Hippocampal formation (tissue), 2 donors: ENCODE measurements at regions not wholly inside any gene's neighbourhood (a gene's known extent, or its start where the extent isn't known, plus 50 kb on each side); places are given as distances from the start of the nearest gene placed in this dataset.
A peak's percentile ranks its signal among the peaks of the same experiment; 100 is the strongest.

Experiments
- DNase-seq, 2 donors: peaks; one replicate each; lab custom pipeline; 2025; lab: John Stamatoyannopoulos, UW

DNA sequence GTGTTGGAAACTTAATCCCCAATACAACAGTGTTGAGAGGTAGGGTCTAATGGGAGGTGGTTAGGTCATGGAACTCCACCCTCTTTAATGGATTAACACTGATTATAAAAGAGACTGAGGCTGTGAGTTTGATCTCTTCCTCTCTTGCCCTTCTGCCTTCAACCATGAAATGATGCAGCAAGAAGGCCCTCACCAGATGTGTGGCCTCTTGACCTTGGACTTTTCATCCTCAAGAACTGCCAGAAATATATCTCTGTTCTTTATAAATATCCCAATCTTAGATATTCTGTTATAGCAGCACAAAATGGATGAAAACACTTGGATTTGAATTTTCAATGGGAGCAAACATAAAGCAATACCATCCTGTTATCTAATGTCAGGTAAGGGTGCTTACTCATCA is 67.6 kb downstream of the NMUR2 start:
- DNase-seq = no peak

DNA sequence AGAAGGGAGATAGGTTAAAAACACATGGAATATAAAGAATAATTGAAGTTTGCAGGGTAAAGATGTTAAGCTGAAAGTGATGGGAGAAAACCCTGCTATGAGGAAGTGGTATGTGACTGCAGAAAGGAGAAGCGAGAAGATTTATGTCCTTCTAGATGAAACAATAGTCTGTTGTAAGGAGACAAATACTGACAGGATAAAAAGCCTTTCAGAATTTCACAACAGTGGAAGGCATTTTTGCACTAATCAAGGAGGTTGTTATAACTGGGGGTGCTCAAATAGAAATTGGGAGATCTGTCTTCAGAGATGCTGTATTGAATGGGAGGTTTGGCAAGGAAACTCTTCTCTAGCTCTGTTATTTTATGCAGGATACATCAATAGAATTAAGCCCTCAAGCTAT is 69.6 kb downstream of the NMUR2 start:
- DNase-seq = no peak

DNA sequence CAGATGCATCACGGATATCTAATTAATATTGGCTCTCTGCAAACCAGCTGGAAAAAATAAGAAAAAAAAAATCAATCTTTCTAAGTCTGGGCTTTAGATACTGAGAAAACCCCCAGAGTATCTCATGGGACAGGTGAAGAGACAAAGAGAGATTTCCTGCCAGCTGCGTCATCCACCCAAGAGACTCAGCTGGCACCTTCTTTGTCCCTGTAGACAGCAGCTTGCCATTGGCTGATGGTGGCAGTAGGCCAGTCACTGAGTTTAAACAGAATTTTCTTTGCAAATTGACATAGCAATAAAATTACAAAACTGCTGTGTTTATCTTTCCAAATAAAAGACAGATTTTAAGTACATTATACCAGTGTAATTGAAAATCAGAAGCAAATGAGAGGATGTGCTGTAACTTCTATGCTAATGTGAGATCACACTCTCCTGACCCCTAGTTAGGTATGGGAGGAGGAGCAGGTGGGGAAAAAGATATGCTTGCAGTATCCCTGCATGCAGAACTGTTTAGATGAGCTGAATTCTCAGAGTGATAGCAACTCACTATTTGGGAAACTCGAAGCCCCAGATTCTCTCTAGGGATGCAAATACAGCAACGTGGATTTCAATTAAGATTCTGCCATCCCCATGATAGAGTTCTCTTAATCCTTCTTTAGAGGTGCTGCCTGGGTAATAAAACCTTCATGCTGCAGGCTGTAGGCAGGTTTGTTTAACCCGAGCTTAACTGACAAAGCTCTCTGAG is 72.2 kb downstream of the NMUR2 start:
- DNase-seq = no peak

DNA sequence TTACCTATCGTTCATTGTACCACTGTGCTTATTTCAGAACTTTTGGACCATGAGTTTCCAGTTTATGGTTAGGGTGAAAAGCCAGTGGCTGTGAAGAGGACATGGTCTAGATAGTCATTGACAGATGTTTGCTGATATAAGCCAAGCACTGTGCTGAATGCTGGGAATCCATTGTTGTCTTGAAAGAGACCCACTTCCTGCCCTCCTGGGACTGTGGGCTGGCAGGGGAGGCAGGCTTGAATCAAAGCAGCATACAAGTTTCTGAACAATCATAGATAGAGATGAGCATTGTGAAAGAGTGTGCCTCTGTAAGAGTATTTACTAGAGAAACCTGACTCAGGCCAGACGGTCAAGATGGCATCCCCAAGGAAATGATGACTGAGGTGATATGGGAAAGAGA is 73.4 kb downstream of the NMUR2 start:
- no peak for DNase-seq

DNA sequence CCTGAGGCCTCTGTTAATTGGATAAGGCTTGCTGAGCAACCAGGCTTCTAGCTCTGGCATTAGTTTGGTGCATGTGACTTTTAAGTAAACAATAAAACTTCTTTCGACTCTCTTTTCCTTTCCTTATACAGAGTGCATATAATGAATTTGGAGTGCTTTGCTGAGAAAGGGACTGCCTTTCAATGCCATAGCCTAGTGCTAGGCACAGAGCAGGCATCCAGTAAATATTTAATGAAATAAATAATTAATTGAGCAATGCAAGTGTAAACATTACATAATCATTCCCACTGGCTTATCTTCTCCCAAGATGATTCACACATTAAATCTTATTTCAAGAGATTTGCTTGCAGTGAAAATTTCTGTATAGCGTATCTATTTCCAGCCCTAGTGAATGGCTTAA is 74.1 kb downstream of the NMUR2 start:
- no peak for DNase-seq

DNA sequence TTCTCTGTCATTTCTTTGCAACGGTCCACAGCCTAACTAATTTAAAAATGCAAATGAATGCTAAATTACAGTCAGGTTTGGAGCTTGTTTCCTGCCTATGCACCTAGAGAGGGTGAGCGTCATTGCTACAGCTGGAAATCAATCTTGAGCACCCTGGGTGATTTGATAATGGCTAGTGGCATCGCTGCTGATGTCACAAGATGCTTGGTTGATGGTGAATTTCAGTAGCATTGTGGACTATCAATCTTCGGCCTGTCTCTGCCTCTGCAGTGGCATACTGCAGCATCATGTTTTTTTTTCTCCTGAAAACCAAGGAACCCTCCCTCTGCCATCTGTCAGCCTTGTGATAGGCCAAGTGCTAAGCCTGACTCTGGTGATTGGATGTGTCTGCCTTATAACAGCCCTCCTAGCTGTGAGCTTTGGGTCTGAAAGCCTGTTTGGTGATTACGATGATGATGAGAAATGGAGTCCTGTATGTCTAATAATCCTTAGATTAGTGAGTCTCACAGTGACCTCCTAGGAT is 75.3 kb downstream of the NMUR2 start:
- no peak for DNase-seq

DNA sequence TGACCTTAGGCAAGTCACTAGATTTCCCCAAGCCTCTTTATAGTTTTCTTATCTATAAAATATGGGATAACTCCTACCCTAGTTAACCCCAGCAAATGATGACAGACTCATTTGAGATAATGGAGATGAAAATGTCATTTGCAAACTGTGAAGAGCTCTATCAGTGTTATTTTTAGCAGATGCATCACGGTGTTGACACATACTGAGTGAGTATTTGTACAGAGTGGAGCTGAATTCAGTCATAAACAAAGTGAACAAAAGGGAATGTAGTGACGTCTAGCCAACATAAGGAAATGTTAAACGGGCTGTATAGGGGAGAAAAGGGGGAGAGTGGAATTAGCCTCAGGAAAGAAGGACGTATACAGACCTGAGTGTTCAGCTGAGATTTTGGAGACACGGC is 75.9 kb downstream of the NMUR2 start:
- DNase-seq = no peak

DNA sequence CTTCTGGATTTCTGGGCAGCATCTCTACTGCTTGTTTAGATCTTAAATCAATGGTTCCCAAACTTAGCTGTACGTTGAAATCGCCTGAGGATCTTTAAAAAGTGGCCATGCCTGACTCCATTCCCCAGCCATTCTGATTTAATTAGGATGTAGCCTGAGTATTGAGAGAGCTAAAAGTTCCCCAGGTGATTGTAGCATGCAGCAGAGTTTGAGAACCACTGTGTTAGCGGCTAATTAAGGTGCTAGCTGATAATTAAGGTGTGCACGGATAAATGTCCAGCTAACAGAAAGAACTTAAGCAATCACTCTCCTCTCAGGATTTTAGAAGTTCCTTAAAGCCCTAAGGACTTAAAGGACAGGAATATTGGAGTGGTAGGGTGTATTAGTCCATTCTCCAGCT is 89.1 kb downstream of the NMUR2 start:
- DNase-seq = no peak

DNA sequence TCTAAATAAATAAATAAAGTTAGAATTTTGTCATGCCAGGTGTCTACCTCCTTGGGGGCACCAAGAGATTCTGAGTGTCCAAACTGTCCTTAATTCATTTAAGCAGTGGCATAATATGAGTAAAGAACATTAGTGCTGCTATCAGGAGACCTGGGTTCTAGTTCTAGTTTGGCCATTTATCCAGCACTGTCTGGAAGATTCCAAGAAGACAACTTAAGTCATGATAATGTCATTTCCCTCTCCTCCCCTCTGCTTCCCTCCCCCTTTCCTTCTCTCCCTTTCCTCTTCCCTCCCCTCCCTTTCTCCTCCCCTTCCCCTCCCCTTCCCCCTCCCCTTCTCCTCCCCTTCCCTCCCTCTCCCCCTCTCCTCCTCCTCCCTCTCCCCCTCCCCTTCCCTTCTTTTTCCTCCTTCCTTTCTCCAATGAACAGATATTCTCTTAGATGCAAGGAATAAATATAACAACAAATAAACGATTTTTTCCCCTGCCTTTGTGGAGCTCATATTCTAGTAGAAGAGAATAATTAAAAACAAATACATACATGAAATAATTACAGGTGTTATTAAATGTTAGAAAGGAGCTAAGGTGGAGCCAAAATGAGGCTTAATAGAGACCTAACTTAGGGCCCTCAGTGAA is 90.8 kb downstream of the NMUR2 start:
- no peak for DNase-seq

DNA sequence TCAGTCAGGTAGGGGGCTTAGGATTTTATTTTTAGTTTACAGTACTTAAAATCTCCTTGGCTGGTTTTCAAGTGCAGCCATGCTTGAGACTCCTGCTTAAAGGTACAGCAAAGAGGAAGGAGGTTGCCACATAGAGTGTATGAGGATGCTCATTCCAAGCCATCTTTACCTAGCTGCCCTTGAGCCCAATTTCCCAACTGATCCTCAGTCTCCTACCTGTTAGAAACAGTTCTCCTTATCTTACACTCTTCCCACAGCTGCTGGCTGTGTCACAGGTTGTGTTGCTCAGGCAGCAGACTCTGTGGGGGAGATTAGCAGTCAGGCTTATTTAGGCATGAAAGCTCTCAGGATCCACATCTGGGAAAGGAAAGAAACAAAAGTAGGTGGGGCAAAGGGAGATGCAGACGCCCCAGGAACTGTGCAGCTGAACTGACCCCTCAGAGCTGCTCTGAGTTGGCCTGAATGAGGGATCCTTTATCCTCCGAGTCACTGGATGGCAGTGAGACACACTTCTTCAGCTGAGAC is 95.1 kb downstream of the NMUR2 start:
- DNase-seq = no peak

DNA sequence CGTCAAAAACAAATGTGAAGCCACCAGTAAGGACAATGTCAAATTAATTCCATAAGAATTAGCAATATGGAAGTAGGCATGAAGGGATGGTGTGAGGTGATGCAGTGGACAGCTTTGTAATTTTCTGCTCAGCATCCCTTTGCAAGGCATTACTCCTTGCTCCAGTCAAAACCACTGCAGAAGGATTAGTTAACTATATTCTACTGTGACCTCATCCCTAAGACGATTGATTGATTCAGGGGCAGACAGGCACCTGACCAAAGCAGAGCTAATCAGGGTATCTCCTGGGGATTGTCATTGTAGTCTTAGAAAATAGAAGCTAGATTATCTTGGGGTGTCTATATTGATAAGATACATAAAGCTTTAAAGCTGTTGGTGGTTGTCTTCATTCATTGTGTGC is 98.7 kb downstream of the NMUR2 start:
- DNase-seq = no peak

DNA sequence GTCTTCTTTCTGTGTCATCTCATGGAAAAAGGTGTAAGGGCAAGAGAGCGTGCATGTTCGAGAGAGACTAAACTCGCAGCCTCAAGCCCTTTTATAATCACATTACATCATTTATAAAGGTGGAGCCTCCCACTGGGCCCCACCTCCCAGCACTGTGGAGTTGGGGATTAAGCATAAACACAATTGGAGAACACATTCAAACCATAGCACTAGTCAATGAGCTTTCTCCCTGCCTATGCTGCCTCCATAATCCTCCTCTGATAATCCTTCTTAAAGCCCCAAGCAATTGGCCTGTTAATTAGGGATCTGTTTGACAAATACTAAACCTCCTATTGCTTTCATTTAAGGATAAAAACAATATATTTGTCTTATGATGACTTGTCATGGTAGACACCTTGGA is 99.6 kb downstream of the NMUR2 start:
- DNase-seq = no peak

DNA sequence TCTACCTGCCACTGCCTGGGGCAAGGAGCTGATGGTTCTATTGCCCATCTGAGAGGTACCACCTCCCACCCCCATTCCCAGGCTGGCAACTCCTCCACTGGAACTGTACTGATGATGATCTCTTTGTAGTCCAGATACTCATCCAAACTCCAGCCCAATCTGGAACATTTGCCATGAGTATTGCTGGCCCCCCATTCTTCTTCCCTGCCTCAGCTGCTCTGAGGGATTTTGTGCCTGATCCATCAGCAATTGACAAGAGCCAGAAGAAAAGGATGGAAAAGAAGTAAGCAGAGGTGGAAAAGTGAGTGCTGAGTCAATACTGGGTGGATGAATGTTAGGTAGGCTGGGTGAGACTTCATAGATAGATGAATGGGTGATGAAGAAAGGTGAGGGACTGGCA is 101.2 kb downstream of the NMUR2 start:
- DNase-seq = no peak

DNA sequence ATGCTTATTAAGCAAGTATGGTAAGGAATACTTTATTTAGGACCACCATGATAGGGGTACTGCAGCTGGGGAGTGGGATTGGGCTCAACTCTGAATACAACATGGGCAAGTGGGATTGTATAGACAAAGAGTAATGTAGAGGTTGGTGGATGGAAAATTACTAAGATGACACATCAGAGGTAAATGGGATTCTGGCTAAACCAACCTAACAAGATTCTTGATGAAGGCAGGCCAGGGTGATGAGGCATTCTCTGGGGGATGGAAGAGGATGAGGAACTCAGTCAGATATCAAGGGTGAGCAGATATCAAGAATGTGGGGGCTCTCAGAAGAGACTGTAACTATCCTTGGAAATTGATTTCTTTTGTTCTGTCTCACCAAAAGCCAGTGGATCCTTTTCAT is 107.2 kb downstream of the NMUR2 start:
- DNase-seq = no peak

DNA sequence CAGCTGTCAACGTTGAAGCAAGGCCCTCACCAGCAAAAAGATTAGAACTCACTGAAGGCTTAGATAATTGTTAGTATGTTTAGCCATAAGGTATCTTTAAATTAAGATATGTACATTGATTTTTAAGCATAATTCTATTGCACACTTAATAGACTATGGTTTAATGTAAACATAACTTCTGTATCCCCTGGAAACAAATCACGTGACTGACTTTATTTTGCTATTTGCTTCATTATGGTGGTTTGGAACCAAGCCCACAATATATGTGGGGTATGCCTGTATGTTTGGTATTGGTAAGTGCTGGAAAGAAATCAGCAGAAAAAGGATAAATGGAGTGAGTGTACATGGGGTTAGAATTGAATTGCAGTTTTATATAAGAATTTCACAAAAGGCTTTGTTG is 111.9 kb downstream of the NMUR2 start:
- DNase-seq = no peak

DNA sequence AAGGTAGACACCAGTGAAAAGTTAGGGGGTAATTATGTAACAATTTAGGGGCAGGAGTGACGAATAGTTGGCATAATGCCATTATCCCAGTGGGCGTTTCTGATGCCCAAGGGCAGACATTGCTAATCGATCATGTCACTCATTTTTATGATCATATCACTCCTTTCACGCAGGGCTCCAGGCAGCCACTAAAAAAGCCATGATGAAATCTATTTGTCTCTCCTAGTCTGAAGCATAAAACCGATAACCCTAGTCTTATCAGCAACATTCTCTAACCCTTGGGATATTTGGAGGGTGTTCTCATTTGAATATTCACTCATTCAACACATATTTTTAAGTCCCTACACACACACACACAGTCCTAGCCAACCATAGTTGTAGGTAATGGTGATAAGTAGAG is 114.9 kb downstream of the NMUR2 start:
- DNase-seq = no peak

DNA sequence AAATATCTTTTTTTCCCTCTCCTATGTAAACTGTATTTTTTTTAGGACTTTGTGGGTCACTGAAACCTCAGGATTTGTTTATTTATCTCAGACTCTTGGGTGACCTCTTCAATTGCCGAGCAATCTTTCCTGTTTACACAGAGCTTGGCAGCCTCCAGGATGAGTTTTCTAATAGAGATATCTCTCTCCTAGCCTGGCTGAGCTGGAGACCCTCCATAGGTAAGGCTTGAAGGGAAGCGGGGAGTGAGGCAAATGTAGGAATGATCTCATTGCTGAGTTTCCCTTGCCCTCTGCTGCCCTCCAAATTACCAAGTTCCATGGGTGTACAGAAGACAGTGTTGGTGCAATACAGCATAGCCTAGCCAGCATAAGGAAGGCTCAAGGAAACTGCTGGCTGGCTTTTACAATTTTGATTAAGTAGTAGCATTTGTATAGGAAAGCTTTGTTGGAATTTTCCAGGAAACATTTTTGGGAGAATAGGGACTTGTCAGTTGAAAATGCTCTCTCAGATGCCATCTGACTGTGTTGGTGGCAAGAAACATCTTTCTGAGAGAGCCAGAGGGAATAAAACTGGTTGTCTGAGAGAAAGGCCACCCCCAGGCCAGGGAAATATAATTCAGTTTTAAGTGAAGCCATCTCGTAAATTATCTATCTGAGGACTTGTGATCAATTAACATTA is 116.0 kb downstream of the NMUR2 start:
- no peak for DNase-seq

DNA sequence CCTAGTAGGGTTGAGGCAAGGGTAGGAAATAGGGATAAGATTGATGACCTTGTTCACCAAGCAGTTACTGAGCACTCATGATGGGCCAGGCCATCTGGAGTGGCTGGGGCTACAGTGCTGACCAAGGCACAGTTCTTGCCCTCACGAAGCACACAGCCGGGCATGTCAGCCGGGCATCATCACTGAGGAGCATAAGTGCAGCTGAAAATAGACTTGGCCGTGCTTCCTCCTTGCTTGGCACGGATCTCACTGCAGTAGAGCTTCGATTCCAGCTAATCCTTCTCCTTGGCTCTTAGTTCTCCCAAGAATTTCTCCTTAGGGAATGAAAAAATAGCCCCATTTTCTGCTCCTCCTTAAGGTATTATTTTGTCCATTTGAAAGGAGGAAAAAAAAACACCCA is 116.6 kb downstream of the NMUR2 start:
- no peak for DNase-seq

DNA sequence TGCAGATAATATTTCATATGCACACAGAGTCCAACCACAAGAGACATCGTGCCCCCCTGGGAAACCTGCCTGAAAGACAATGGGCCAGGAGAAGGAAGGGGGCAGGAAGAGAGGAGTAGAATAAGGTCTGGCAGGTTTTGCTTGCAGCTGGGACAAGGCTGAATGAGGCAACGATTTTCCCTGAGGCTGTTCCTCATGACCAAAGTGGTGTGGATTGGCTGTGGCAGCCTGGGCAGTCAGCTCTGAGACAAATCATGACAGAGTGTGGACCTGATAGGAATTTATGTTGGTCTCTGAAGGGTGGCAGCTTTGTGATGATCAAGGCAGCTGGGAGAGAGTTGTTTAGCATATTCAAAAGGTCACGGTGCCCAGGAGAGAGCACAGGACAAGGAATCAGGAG is 119.3 kb downstream of the NMUR2 start:
- DNase-seq = no peak

DNA sequence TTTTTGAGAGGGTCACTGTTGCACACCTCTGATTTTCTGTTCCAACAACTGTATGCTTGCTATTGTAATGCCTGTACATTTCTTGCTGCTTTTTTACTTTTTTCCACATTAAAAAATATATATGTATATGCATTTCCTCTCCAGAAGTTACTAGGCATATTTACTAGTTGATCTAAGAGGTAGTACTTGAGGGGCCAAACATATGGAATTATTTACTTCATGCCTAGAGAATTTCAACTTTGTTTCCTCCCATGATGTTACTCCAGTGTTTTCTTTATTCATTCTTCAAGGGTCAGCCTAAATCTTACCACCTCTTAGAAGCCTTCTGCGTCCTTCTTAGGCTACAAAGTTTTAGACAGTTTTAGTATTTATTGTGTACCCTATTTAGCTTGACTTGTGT is 122.7 kb downstream of the NMUR2 start:
- no peak for DNase-seq

DNA sequence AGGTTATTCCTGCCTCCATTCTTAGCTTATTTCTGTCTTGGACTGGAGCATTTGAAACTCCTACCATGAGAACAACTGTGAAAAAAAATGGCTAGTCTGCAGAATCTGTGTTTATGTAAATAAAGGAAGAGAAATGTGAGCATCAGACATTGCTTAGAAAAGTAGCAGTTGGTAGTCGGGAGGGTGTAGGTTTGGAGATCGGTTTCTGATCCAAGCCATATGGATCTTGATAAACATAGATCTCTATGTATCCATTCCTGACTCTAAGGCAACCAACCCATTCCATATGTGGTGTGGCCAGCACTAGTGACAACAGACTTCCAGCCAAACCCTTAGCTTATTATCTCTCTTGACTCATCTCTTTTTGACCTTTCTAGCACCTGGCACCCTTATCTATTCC is 127.1 kb downstream of the NMUR2 start:
- DNase-seq = peak in 1 of 2 donors; percentile 0

DNA sequence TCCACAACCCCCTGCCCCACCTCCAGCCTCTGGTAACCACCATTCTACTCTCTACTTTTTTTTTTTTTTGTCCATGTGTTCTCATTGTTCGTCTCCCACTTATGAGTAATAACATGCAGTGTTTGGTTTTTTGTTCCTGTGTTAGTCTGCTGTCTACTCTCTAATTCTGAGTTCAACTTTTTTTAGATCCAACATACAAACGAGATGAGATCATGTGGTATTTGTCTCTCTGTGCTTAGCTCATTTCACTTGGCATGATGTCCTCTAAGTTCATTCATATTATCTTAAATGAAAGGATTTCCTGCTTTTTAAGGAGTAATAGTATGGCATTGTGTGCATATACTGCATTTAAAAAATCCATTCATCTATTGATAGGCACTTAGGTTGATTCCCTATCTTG is 130.9 kb downstream of the NMUR2 start:
- DNase-seq = no peak

DNA sequence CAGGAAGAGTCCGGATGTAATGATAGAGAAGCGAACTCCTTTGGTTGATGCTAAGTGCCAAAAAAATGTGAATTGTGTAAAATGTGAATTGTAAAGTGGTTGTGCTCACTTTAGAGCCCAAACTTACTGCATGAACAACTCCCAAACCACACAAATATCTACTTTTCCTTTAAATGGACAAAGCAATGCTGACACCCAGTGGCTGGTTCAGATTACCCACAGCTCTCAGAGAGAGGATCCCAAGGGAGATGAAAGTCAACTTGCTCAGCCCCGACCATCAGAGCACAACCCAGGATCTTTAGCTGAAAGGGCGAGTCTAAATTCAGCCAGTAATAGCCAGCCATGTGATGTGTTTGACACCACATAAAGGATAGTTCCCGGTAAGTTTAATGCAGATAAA is 133.7 kb downstream of the NMUR2 start:
- DNase-seq = peak in 1 of 2 donors; percentile 37
